Progenitor cell of endocrine pancreas (in vitro differentiated cells): ENCODE measurements at regions not wholly inside any gene's neighbourhood (a gene's known extent, or its start where the extent isn't known, plus 50 kb on each side); places are given as distances from the start of the nearest gene placed in this dataset.

Experiments used
- DNase-seq: peaks from one replicate; pipeline ENCODE4 v3.0.0; 2021; ENCODE audit warnings: low spot score; ENCODE audit not compliant: unreplicated experiment
- H3K27ac Mint-ChIP-seq: 2 replicates; pipeline ENCODE4 v1.8.0; 2021; ENCODE audit warnings: mild to moderate bottlenecking, moderate library complexity, mixed read lengths
- H3K27me3 Mint-ChIP-seq: 2 replicates; pipeline ENCODE4 v1.8.0; 2021; ENCODE audit warnings: mixed read lengths
- H3K36me3 Mint-ChIP-seq: 2 replicates; pipeline ENCODE4 v1.8.0; 2022; ENCODE audit warnings: mixed read lengths; ENCODE audit not compliant: insufficient read depth
- H3K4me1 Mint-ChIP-seq: 2 replicates; pipeline ENCODE4 v1.8.0; 2021; ENCODE audit warnings: low read depth, mixed read lengths
- H3K4me3 Mint-ChIP-seq: 2 replicates; pipeline ENCODE4 v1.8.0; 2021; ENCODE audit warnings: low read depth, mild to moderate bottlenecking, moderate library complexity, mixed read lengths
- H3K9me3 Mint-ChIP-seq: 2 replicates; pipeline ENCODE4 v1.8.0; 2021; ENCODE audit warnings: low read depth, mixed read lengths
- TF ChIP-seq, protein P1 (sequence below): fragments of 200-600 bp; sonication (generic); IDR thresholded peaks from one replicate; pipeline ENCODE4 v1.5.0; 2021; ENCODE audit warnings: antibody characterized with exemption, mild to moderate bottlenecking; ENCODE audit not compliant: unreplicated experiment

DNA sequence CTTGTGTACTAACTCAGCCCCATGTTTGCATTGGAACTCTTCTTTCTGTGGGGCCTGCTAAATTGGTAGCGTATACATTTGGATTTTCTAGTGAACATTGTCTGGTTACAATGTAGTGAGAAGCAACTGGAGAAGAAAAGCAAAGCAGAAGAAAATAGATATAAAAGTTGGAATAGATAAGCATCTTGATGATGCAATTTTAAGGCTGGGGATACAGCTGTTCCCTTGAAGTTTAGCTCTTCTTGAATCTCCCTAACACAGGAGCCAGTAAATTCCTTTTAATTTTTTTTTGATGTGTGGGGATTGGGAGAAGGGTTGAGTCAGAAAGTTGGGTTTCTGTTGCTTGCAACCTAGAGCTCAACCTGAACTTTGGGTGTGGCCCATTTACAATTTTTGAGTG, 308.1 kb downstream of the STIM2 start:
- H3K36me3 Mint-ChIP-seq: no peaks in the 10 kb centered on the region
- TF ChIP-seq, protein P1, sequence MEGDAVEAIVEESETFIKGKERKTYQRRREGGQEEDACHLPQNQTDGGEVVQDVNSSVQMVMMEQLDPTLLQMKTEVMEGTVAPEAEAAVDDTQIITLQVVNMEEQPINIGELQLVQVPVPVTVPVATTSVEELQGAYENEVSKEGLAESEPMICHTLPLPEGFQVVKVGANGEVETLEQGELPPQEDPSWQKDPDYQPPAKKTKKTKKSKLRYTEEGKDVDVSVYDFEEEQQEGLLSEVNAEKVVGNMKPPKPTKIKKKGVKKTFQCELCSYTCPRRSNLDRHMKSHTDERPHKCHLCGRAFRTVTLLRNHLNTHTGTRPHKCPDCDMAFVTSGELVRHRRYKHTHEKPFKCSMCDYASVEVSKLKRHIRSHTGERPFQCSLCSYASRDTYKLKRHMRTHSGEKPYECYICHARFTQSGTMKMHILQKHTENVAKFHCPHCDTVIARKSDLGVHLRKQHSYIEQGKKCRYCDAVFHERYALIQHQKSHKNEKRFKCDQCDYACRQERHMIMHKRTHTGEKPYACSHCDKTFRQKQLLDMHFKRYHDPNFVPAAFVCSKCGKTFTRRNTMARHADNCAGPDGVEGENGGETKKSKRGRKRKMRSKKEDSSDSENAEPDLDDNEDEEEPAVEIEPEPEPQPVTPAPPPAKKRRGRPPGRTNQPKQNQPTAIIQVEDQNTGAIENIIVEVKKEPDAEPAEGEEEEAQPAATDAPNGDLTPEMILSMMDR: no peak
- H3K4me1 Mint-ChIP-seq: no peaks in the 10 kb centered on the region
- no peak for DNase-seq
- H3K4me3 Mint-ChIP-seq: no peak overlapping the region
- peaks cover 3% of the 10 kb centered on the region for H3K9me3 Mint-ChIP-seq
- H3K27me3 Mint-ChIP-seq: no peaks in the 10 kb centered on the region
- no peak overlapping the region for H3K27ac Mint-ChIP-seq

DNA sequence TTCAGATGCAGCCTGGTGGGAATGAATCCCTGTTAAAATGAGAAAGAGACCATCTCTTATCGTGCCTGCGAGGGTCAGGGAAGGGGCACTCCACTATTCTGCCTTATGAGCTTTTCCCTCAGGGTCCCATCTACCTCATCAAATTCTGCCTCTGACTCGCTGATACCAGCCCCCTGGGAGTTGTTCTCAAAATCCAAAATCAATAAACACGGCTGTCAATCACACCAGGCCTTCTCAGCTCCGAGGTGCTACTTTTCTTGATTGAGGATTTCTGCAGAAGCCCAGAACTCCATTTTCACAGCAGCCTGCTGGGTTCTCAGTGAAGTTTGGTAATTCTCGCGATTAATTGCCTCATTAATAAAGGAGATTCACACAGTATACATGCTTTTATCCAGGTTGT, 312.6 kb downstream of the STIM2 start:
- H3K36me3 Mint-ChIP-seq: no peaks in the 10 kb centered on the region
- TF ChIP-seq, protein P1: no peak
- no peak overlapping the region for H3K27ac Mint-ChIP-seq
- no peaks in the 10 kb centered on the region for H3K27me3 Mint-ChIP-seq
- H3K9me3 Mint-ChIP-seq: peaks cover 3% of the 10 kb centered on the region
- H3K4me3 Mint-ChIP-seq: no peak overlapping the region
- H3K4me1 Mint-ChIP-seq: peaks cover 5% of the 10 kb centered on the region
- no peak for DNase-seq

DNA sequence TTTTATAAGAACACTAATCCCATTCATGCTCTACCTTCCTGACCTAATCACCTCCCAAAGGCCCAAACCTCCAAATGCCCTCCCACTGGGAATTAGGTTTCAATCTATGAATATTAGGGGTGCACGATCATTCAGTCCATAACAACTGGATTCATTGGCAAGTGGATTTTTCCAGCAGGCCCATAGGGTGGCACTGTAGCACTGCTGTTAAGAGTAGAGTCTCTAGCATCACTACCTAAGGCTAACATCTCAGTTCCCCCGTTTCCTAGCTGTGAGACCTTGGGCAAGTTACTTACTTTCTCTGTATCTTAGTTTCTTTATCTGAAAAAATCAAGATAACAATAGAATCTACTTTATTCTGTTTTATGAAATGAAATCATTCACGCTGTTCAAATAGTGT, 315.8 kb downstream of the STIM2 start:
- TF ChIP-seq, protein P1: peak; percentile 58
- H3K27me3 Mint-ChIP-seq: no peaks in the 10 kb centered on the region
- H3K4me3 Mint-ChIP-seq: no peak overlapping the region
- H3K36me3 Mint-ChIP-seq: no peaks in the 10 kb centered on the region
- no peak for DNase-seq
- H3K9me3 Mint-ChIP-seq: peaks cover 3% of the 10 kb centered on the region
- H3K4me1 Mint-ChIP-seq: peaks cover 21% of the 10 kb centered on the region
- no peak overlapping the region for H3K27ac Mint-ChIP-seq

DNA sequence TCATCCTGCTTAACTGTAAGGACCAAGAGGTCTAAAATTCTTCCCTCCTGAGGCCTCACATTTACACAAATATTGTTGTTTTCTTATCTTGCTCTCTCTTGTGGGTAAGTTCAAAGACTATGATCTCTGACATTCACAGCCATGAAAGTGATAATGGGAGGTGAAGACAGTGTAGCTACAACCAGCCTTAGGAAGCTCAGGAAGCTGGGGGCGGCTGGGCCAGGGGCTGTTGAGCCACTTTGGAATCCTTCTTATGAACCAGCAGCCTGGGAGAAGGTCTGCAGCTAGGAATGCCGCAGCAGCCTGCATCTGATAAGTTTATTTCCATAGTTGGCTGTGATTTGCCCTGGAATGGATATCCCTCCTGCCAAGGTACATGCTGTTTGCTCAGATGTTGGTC, 316.2 kb downstream of the STIM2 start:
- Mint-ChIP-seq H3K9me3 (no peaks in the 10 kb centered on the region), H3K4me3 (no peak overlapping the region), H3K4me1 (peaks cover 21% of the 10 kb centered on the region), H3K36me3 (no peaks in the 10 kb centered on the region), H3K27me3 (no peaks in the 10 kb centered on the region), H3K27ac (no peak overlapping the region)
- TF ChIP-seq, protein P1: no peak
- no peak for DNase-seq

DNA sequence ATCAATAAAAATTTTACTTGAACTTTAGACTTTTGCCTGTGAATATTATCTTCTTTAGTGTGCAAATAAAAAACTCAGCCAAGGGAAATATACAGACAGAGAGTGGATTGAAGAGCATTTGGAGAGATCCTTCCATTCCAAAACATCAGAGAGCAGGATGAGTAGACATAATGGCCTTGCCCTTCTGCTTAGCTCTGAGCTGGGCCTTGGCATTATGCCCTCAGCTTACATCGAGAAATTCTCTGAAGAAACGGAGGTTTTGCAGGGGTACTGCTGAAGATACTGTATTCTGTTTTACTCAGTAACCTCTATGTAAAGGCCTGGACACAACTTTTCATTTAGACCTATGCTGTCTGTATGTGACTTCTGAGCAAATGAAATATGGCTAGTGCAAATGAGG, 317.4 kb downstream of the STIM2 start:
- Mint-ChIP-seq H3K27ac (no peak overlapping the region), H3K36me3 (no peaks in the 10 kb centered on the region), H3K4me3 (no peak overlapping the region), H3K9me3 (no peaks in the 10 kb centered on the region), H3K4me1 (peaks cover 21% of the 10 kb centered on the region), H3K27me3 (no peaks in the 10 kb centered on the region)
- TF ChIP-seq, protein P1: no peak
- no peak for DNase-seq
